H9 (cell line): ENCODE measurements at regions not wholly inside any gene's neighbourhood (a gene's known extent, or its start where the extent isn't known, plus 50 kb on each side); places are given as distances from the start of the nearest gene placed in this dataset.

Experiments used
- DNase-seq: peaks from one replicate; pipeline ENCODE4 v3.0.0-alpha.2; 2017
- H2AFZ ChIP-seq: one replicate; pipeline ENCODE4 v1.6.1; 2013; ENCODE audit warnings: mild to moderate bottlenecking, low read length, control low read depth, moderate library complexity
- H2AK5ac ChIP-seq: 2 replicates; pipeline ENCODE4 v1.6.1; 2013; ENCODE audit warnings: low read length, control low read depth, mixed read lengths; ENCODE audit not compliant: insufficient read length
- H2BK120ac ChIP-seq: one replicate; pipeline ENCODE4 v1.6.1; 2013; ENCODE audit warnings: low read depth, mild to moderate bottlenecking, low read length, control low read depth, inconsistent platforms; ENCODE audit not compliant: poor library complexity, severe bottlenecking
- H2BK12ac ChIP-seq: 2 replicates; pipeline ENCODE4 v1.6.1; 2013; ENCODE audit warnings: low read length, control low read depth, mixed read lengths, low read depth; ENCODE audit not compliant: insufficient read length
- H2BK15ac ChIP-seq: 2 replicates; pipeline ENCODE4 v1.6.1; 2013; ENCODE audit warnings: low read depth, low read length, control low read depth
- H2BK20ac ChIP-seq: one replicate; pipeline ENCODE4 v1.6.1; 2013; ENCODE audit warnings: low read depth, mild to moderate bottlenecking, low read length, control low read depth, inconsistent platforms; ENCODE audit not compliant: poor library complexity, severe bottlenecking
- H2BK5ac ChIP-seq: 2 replicates; pipeline ENCODE4 v1.6.1; 2013; ENCODE audit warnings: low read length, control low read depth, mixed read lengths; ENCODE audit not compliant: insufficient read length
- H3K14ac ChIP-seq: 2 replicates; pipeline ENCODE4 v1.6.1; 2013; ENCODE audit warnings: low read length, control low read depth; ENCODE audit not compliant: insufficient read depth
- H3K18ac ChIP-seq: 2 replicates; pipeline ENCODE4 v1.6.1; 2013; ENCODE audit warnings: low read depth, mild to moderate bottlenecking, mixed read lengths, low read length, control low read depth; ENCODE audit not compliant: insufficient read length
- H3K23ac ChIP-seq: 2 replicates; pipeline ENCODE4 v1.6.1; 2013; ENCODE audit warnings: low read length, control low read depth, mixed read lengths, low read depth; ENCODE audit not compliant: insufficient read length
- H3K23me2 ChIP-seq: 2 replicates; pipeline ENCODE4 v1.6.1; 2013; ENCODE audit warnings: low read depth, mild to moderate bottlenecking, mixed read lengths, low read length, control low read depth; ENCODE audit not compliant: insufficient read length, poor library complexity, severe bottlenecking
- H3K27ac ChIP-seq: 2 replicates; pipeline ENCODE4 v1.5.1; 2013; ENCODE audit warnings: low read length, control low read depth, mixed read lengths, low read depth; ENCODE audit not compliant: insufficient read length
- H3K27me3 ChIP-seq: 2 replicates; pipeline ENCODE4 v1.6.1; 2013; ENCODE audit warnings: low read length, control low read depth, inconsistent platforms; ENCODE audit not compliant: insufficient read depth
- H3K4ac ChIP-seq: 2 replicates; pipeline ENCODE4 v1.6.1; 2013; ENCODE audit warnings: low read depth, mild to moderate bottlenecking, control low read depth, inconsistent platforms, low read length, moderate library complexity
- H3K4me1 ChIP-seq: 2 replicates; pipeline ENCODE4 v1.6.1; 2013; ENCODE audit warnings: low read length, control low read depth, inconsistent platforms; ENCODE audit not compliant: insufficient read depth
- H3K4me2 ChIP-seq: 2 replicates; pipeline ENCODE4 v1.6.1; 2013; ENCODE audit warnings: low read length, control low read depth, mixed read lengths; ENCODE audit not compliant: insufficient read length, insufficient read depth
- H3K56ac ChIP-seq: 2 replicates; pipeline ENCODE4 v1.6.1; 2013; ENCODE audit warnings: low read depth, mild to moderate bottlenecking, mixed read lengths, low read length, control low read depth; ENCODE audit not compliant: insufficient read length
- H3K79me1 ChIP-seq: 2 replicates; pipeline ENCODE4 v1.6.1; 2013; ENCODE audit warnings: low read depth, mild to moderate bottlenecking, moderate library complexity, low read length, control low read depth, inconsistent platforms; ENCODE audit not compliant: insufficient read depth, poor library complexity, severe bottlenecking
- H3K79me2 ChIP-seq: 2 replicates; pipeline ENCODE4 v1.6.1; 2013; ENCODE audit warnings: low read length, control low read depth, inconsistent platforms; ENCODE audit not compliant: insufficient read depth
- H3K9ac ChIP-seq: 2 replicates; pipeline ENCODE4 v1.6.1; 2013; ENCODE audit warnings: low read length, control low read depth, mixed read lengths; ENCODE audit not compliant: insufficient read length; ENCODE audit errors: extremely low read depth
- H3K9me3 ChIP-seq: one replicate; pipeline ENCODE4 v1.6.1; 2013; ENCODE audit warnings: low read depth, low read length, inconsistent platforms; ENCODE audit not compliant: control insufficient read depth
- H3T11ph ChIP-seq: one replicate; pipeline ENCODE4 v1.6.1; 2013; ENCODE audit warnings: mild to moderate bottlenecking, low read length, control low read depth, inconsistent platforms
- H4K20me1 ChIP-seq: one replicate; pipeline ENCODE4 v1.6.1; 2013; ENCODE audit not compliant: control insufficient read depth, insufficient read length, insufficient read depth
- H4K5ac ChIP-seq: 2 replicates; pipeline ENCODE4 v1.6.1; 2013; ENCODE audit warnings: low read depth, mild to moderate bottlenecking, mixed read lengths, low read length, control low read depth; ENCODE audit not compliant: insufficient read length
- H4K8ac ChIP-seq: replicated peaks from 2 replicates; pipeline ENCODE4 v1.6.1; 2013; ENCODE audit warnings: low read length, control low read depth, mixed read lengths, low read depth; ENCODE audit not compliant: insufficient read length
- H4K91ac ChIP-seq: 2 replicates; pipeline ENCODE4 v1.6.1; 2013; ENCODE audit warnings: low read depth, mild to moderate bottlenecking, moderate library complexity, mixed read lengths, low read length, control low read depth; ENCODE audit not compliant: insufficient read length
- H3K27ac Mint-ChIP-seq, 3 experiments: 2 replicates in 2 of 3; 3 replicates in 1 of 3; pipeline ENCODE4 v1.8.0; 2020 to 2021; ENCODE audit warnings: mixed read lengths in 3 of 3, mild to moderate bottlenecking in 1 of 3, moderate library complexity in 1 of 3
- H3K27me3 Mint-ChIP-seq: 2 replicates; pipeline ENCODE4 v1.8.0; 2021; ENCODE audit warnings: low read depth, mild to moderate bottlenecking, moderate library complexity, mixed read lengths
- H3K36me3 Mint-ChIP-seq, 3 experiments: 2 replicates in 2 of 3; 3 replicates in 1 of 3; pipeline ENCODE4 v1.8.0; 2020 to 2021; ENCODE audit warnings: low read depth in 3 of 3, mixed read lengths in 3 of 3; ENCODE audit not compliant: insufficient read depth in 1 of 3
- H3K4me1 Mint-ChIP-seq, 2 experiments: 2 replicates each; pipeline ENCODE4 v1.8.0; 2020; ENCODE audit warnings: mixed read lengths in 2 of 2
- H3K4me3 Mint-ChIP-seq, 2 experiments: 2 replicates in 1 of 2; 3 replicates in 1 of 2; pipeline ENCODE4 v1.8.0; 2020 to 2021; ENCODE audit warnings: mild to moderate bottlenecking in 2 of 2, mixed read lengths in 2 of 2, moderate library complexity in 1 of 2
- H3K9me3 Mint-ChIP-seq, 2 experiments: 2 replicates in 1 of 2; 3 replicates in 1 of 2; pipeline ENCODE4 v1.8.0; 2020; ENCODE audit warnings: mild to moderate bottlenecking in 2 of 2, mixed read lengths in 2 of 2, moderate library complexity in 1 of 2
- CTCF ChIP-seq: fragments of 200-600 bp; sonication (generic); conservative IDR thresholded peaks from 3 replicates; pipeline ENCODE4 v1.8.0; 2021; ENCODE audit warnings: antibody characterized with exemption, mild to moderate bottlenecking
- WGBS: extraction: QIAGEN DNeasy Blood & Tissue Kit; methylation state at CpG from one replicate; pipeline ENCODE4 v1.1.7; 2013; ENCODE audit warnings: missing lambda C conversion rate, low lambda C conversion rate, mixed read lengths; ENCODE audit not compliant: insufficient read length; ENCODE audit errors: extremely low coverage; 5-methylcytosine and 5-hydroxymethylcytosine counted together

- WGBS = no CpG with 5 or more reads among the region's 4 CpGs
- no peaks in the 10 kb centered on the region for H3K27me3 ChIP-seq
- H3K27ac Mint-ChIP-seq = no peak overlapping the region
- H4K5ac ChIP-seq = no peak overlapping the region
- no peak overlapping the region for H3K4me2 ChIP-seq
- H2BK15ac ChIP-seq = no peak overlapping the region
- no peak overlapping the region for H2BK12ac ChIP-seq
- no peaks in the 10 kb centered on the region for H3K4me1 ChIP-seq
- H3K9me3 Mint-ChIP-seq = peaks cover 3 to 13% of the 10 kb centered on the region in 2 experiments; a peak in 4 of 5 replicates
- H4K20me1 ChIP-seq = no peaks in the 10 kb centered on the region
- no peaks in the 10 kb centered on the region for H3K23me2 ChIP-seq
- H3K4me3 Mint-ChIP-seq = no peak overlapping the region
- H3K36me3 Mint-ChIP-seq = peaks cover 0 to 4% (median 0%) of the 10 kb centered on the region in 3 experiments; a peak in 3 of 7 replicates
- no peaks in the 10 kb centered on the region for H3K9me3 ChIP-seq
- H3K56ac ChIP-seq = no peak overlapping the region
- no peak overlapping the region for H3K27ac ChIP-seq
- no peaks in the 10 kb centered on the region for H3K27me3 Mint-ChIP-seq
- H3K14ac ChIP-seq = no peak overlapping the region
- H3K23ac ChIP-seq = no peak overlapping the region
- no peak overlapping the region for H4K8ac ChIP-seq
- no peak for TF ChIP-seq CTCF
- no peaks in the 10 kb centered on the region for H3K79me1 ChIP-seq
- no peak overlapping the region for H2BK120ac ChIP-seq
- no peak overlapping the region for H2BK5ac ChIP-seq
- DNase-seq = no peak
- H3K79me2 ChIP-seq = no peaks in the 10 kb centered on the region
- no peak overlapping the region for H3K4ac ChIP-seq
- no peak overlapping the region for H3T11ph ChIP-seq
- no peak overlapping the region for H3K18ac ChIP-seq
- H4K91ac ChIP-seq = no peak overlapping the region
- no peak overlapping the region for H2AK5ac ChIP-seq
- no peak overlapping the region for H3K9ac ChIP-seq
- H2BK20ac ChIP-seq = no peak overlapping the region
- peaks cover 0 to 2% of the 10 kb centered on the region in 2 experiments; a peak in 2 of 4 replicates for H3K4me1 Mint-ChIP-seq
- H2AFZ ChIP-seq = no peak overlapping the region
Observed at GRCh38 chr6:141203902-141204575, 928.7 kb upstream of the GJE1 start.
